ENCODE measurements at regions not wholly inside any gene's neighbourhood (a gene's known extent, or its start where the extent isn't known, plus 50 kb on each side); places are given as distances from the start of the nearest gene placed in this dataset.

DNA sequence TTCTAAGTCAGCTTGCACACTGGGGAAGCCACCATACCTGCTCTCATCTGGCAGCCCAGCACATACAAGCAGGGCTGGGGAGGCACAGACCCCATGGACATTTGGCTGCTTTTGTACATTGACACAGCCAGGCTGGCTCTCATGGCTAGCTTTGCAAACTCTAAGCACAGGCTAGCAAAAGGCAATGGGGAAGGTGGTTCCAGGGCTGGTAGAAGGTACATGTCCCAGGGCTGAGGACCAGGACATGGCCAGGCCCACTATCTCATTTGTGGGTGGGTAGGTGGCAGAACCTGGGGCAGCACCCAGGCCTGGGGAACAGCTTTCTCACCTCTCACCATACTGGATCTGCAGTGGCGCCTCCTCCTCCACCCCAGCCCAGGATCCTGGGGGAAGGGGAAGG lies 90.9 kb downstream of the HS1BP3 start:
- H3K27me3 Mint-ChIP-seq (ENCODE audit: unreplicated experiment), result peaks cover 10% of the 10 kb centered on the region
- no TSS peak for BruUV-seq (replicated peaks)
- DNase-seq, result no peak
- no peak overlapping the region for H3K4me3 Mint-ChIP-seq (ENCODE audit: low read depth, unreplicated experiment)
- H3K27ac Mint-ChIP-seq (ENCODE audit: unreplicated experiment), result no peak overlapping the region
- CTCF ChIA-PET, result no interaction called here
- H3K9me3 Mint-ChIP-seq (ENCODE audit: low read depth, unreplicated experiment), result no peaks in the 10 kb centered on the region
- H3K36me3 Mint-ChIP-seq (ENCODE audit: insufficient read depth, unreplicated experiment), result no peaks in the 10 kb centered on the region
- H3K4me1 Mint-ChIP-seq (ENCODE audit: low read depth, unreplicated experiment), result peaks cover 8% of the 10 kb centered on the region
- intact Hi-C loops (cut with micrococcal nuclease; ENCODE audit: unreplicated experiment), result no loop called here
- TF ChIP-seq, protein P1, sequence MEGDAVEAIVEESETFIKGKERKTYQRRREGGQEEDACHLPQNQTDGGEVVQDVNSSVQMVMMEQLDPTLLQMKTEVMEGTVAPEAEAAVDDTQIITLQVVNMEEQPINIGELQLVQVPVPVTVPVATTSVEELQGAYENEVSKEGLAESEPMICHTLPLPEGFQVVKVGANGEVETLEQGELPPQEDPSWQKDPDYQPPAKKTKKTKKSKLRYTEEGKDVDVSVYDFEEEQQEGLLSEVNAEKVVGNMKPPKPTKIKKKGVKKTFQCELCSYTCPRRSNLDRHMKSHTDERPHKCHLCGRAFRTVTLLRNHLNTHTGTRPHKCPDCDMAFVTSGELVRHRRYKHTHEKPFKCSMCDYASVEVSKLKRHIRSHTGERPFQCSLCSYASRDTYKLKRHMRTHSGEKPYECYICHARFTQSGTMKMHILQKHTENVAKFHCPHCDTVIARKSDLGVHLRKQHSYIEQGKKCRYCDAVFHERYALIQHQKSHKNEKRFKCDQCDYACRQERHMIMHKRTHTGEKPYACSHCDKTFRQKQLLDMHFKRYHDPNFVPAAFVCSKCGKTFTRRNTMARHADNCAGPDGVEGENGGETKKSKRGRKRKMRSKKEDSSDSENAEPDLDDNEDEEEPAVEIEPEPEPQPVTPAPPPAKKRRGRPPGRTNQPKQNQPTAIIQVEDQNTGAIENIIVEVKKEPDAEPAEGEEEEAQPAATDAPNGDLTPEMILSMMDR (IDR thresholded peaks at IDR 0.05; ENCODE audit: unreplicated experiment), result no peak

DNA sequence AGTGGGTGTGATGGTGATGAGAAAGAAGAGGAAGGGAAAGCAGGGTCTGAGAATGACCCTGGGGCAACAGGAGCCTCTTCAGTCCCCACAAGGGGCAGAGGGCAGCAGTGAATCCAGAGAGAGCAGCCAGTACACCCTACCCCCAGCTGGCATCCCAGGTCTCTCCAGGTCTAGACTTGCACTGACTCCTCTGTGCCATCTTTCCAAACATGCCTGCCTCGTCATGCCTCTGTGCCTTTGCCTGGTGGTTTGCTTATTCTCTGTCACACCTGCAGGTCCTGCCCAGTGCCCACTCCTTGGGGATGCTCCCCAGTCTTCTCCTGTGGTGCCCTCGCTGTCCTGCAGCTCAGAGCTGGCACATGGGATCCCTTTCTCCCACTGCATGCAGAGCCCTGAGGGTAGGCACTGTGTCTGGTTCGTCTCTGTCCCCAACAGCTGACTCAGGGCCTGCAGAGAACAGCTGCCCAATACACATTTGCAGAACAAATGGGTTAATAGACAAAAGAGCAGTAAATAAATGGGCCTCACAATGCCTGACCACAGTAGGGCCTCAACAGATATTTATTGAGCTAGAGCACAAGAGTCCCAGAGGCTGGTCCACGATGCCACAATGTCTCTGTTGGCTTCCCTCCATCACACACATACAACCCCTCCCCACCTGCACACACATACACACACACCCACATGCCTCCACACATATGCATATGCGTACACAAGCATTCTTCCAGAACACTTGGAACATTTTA lies 89.8 kb downstream of the HS1BP3 start:
- no peak overlapping the region for H3K27ac Mint-ChIP-seq (ENCODE audit: unreplicated experiment)
- H3K36me3 Mint-ChIP-seq (ENCODE audit: insufficient read depth, unreplicated experiment), result no peaks in the 10 kb centered on the region
- H3K4me3 Mint-ChIP-seq (ENCODE audit: low read depth, unreplicated experiment), result no peak overlapping the region
- no TSS peak for BruUV-seq (replicated peaks)
- no peaks in the 10 kb centered on the region for H3K9me3 Mint-ChIP-seq (ENCODE audit: low read depth, unreplicated experiment)
- no peak for DNase-seq
- H3K4me1 Mint-ChIP-seq (ENCODE audit: low read depth, unreplicated experiment), result peaks cover 8% of the 10 kb centered on the region
- CTCF ChIA-PET, result no interaction called here
- peaks cover 10% of the 10 kb centered on the region for H3K27me3 Mint-ChIP-seq (ENCODE audit: unreplicated experiment)
- TF ChIP-seq, protein P1 (IDR thresholded peaks at IDR 0.05; ENCODE audit: unreplicated experiment), result no peak
- intact Hi-C loops (cut with micrococcal nuclease; ENCODE audit: unreplicated experiment), result no loop called here

DNA sequence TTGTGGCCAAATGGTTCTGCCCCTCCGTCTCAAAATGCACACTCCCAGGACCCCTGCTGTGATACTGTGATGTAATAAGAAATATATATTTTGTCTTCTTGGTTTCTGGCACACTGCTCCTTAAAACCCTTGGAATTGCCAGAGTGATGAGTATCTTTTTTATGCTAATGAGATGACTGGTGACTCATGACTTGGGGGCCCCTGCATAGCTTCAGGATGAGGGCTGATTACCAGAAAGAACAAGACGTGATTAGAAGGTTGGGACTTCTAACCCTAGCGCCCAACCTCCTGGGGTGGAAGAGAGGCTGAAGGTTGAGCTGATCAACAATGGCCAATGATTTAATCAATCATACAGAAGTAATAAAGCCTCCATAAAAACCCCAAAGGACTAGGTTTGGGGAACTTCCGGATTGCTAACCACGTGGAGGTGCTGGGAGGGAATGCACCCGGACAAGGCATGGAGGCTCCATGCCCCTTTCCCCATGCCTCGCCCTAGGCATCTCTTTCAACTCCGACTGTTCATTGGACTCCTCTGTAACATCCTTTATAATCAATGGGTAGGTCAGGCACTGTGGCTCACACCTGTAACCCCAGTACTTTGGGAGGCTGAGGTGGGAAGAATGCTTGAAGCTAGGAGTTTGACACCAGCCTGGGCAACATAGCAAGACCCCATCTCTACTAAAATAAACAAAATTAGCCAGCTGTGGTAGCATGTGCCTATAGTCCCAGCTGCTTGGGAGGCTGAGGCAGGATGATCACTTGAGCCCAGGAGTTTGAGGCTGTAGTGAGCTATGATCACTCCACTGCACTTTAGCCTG lies 89.1 kb downstream of the HS1BP3 start:
- Mint-ChIP-seq H3K9me3 (ENCODE audit: low read depth, unreplicated experiment) (no peaks in the 10 kb centered on the region), H3K4me3 (ENCODE audit: low read depth, unreplicated experiment) (no peak overlapping the region), H3K27ac (ENCODE audit: unreplicated experiment) (no peak overlapping the region), H3K4me1 (ENCODE audit: low read depth, unreplicated experiment) (peaks cover 8% of the 10 kb centered on the region), H3K36me3 (ENCODE audit: insufficient read depth, unreplicated experiment) (no peaks in the 10 kb centered on the region), H3K27me3 (ENCODE audit: unreplicated experiment) (peaks cover 9% of the 10 kb centered on the region)
- CTCF ChIA-PET, result no interaction called here
- no TSS peak for BruUV-seq (replicated peaks)
- TF ChIP-seq, protein P1 (IDR thresholded peaks at IDR 0.05; ENCODE audit: unreplicated experiment), result no peak
- intact Hi-C loops (cut with micrococcal nuclease; ENCODE audit: unreplicated experiment), result no loop called here
- no peak for DNase-seq

DNA sequence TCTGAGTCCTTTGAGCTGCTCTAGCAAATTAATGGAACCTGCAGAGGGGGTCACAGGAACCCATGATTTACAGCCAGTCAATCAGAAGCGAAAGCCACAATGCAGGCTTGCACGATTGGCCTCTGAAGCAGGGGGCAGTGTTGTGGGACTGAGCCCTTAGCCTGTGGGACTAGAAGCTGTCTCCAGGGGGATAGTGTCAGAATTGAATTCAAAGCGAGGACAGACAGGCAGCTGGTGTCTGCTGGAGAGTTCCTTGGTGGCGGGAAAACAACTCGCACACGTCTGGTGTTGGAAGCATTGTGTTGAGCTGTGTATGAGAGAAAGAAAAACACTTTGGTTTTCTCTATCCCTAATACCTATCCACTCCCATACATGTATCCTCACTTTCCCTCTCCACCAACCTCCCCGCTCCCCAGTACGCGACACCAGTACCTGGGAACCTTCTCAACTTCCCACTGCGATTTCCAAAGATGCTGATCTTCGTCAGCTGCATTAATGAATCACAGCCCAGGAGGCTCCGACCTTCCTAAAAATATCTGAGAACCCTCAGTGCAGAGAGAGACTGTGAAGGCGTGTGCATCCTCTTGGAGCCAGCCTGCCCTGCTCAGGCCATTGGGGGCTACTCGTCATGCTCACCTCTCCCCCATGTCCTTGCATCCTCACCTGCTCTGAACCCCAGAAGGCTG lies 88.2 kb downstream of the HS1BP3 start:
- Mint-ChIP-seq H3K9me3 (ENCODE audit: low read depth, unreplicated experiment) (no peaks in the 10 kb centered on the region), H3K27me3 (ENCODE audit: unreplicated experiment) (peaks cover under 1% of the 10 kb centered on the region), H3K4me3 (ENCODE audit: low read depth, unreplicated experiment) (no peak overlapping the region), H3K36me3 (ENCODE audit: insufficient read depth, unreplicated experiment) (no peaks in the 10 kb centered on the region), H3K4me1 (ENCODE audit: low read depth, unreplicated experiment) (peaks cover 8% of the 10 kb centered on the region), H3K27ac (ENCODE audit: unreplicated experiment) (no peak overlapping the region)
- CTCF ChIA-PET, result no interaction called here
- TF ChIP-seq, protein P1 (IDR thresholded peaks at IDR 0.05; ENCODE audit: unreplicated experiment), result no peak
- intact Hi-C loops (cut with micrococcal nuclease; ENCODE audit: unreplicated experiment), result no loop called here
- DNase-seq, result no peak
- BruUV-seq (replicated peaks), result no TSS peak

Measured in Calu3 (cell line).